ENCODE measurements at regions not wholly inside any gene's neighbourhood (a gene's known extent, or its start where the extent isn't known, plus 50 kb on each side); places are given as distances from the start of the nearest gene placed in this dataset.

GRCh38 chr18:30139631-30140287 lies 902.8 kb downstream of the DSC3 start:
- no peak overlapping the region for H3K27ac ChIP-seq
- no peak for DNase-seq (ENCODE audit: low read depth, low spot score)

- DNase-seq (ENCODE audit: low read depth, low spot score), result no peak
- no peak overlapping the region for H3K27ac ChIP-seq
Observed at GRCh38 chr18:30135938-30136337, 906.6 kb downstream of the DSC3 start.

GRCh38 chr18:30134020-30134419 lies 908.5 kb downstream of the DSC3 start:
- no peak for DNase-seq (ENCODE audit: low read depth, low spot score)

DNA sequence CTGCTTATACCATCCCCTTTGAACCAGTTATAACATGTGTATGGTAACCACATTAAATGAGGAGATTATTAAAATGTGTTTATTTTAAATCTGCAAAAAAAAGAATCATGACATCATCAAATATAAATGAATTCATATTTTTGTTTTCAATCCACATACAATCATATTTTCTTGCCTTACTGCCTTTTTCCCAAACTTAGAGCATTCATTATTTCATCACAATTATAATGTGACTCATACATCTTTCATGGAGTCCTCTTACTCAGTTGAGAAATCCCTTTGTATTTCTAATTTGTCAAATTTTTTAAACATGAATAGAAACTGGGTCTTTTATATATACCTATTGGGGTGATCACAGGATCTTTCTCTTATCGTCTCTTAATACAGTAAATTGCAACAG lies 909.6 kb downstream of the DSC3 start:
- no peak for DNase-seq (ENCODE audit: low read depth, low spot score)
- no peak overlapping the region for H3K27ac ChIP-seq

More at GRCh38 chr18:30134020-30134419, 908.5 kb downstream of the DSC3 start:
- H3K27ac ChIP-seq, result no peak overlapping the region

DNA sequence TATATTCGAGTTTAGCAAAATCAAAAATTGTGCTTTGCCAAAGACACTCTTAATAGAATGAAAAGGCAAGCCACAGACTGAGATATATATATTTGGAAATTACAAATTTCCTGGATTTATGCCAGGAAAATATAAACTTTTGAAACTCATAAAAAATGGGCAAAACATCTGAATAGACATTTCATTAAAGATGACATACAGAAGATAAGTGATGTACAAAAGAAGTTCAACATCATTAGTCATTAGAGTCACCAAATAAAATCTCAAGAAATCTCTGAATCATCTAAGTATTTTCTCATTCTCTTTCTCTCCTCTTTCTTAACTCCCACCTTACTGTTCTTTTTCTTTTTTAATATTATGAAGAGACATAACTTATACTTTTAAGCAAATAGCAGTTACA lies 921.1 kb downstream of the DSC3 start:
- no peak for DNase-seq (ENCODE audit: low read depth, low spot score)
- no peak overlapping the region for H3K27ac ChIP-seq

DNA sequence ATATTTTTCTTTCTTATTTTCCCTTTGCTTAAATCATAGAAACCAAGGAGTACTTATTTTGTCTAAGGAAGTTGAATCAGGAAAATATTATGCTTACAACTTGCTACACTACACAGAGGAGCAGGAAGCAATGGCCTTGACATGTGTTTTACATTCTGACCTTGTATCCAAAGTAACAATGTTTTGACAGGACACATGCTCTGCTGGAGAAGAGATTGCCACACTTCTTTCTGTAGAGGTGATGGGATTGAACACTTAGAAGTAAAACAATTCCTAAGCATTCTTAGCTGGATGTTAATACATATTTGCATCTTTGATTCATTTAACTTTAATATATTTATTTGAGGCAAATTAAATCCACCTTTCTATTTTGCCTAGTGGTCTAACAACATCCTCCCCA lies 929.1 kb downstream of the DSC3 start:
- no peak for DNase-seq (ENCODE audit: low read depth, low spot score)
- no peak overlapping the region for H3K27ac ChIP-seq

DNA sequence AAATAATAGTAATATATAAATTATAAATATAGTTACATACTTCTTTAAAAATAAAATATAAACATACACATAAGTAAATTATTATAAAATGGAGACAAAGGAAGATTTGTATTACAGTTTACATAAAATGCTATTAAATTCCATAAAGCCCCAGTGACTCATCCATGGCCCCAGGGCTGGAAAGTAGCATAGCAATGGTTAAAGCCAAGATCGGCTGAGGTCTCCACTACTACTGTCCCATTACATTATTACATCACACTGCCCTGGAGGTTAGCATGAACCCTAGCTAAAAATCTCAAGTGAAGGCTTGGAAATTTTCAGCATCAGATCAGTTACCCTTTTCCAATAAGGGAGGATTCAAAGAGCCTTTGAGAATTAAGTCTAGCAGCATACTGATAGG lies 936.2 kb downstream of the DSC3 start:
- DNase-seq (ENCODE audit: low read depth, low spot score), result no peak
- H3K27ac ChIP-seq, result no peak overlapping the region

DNA sequence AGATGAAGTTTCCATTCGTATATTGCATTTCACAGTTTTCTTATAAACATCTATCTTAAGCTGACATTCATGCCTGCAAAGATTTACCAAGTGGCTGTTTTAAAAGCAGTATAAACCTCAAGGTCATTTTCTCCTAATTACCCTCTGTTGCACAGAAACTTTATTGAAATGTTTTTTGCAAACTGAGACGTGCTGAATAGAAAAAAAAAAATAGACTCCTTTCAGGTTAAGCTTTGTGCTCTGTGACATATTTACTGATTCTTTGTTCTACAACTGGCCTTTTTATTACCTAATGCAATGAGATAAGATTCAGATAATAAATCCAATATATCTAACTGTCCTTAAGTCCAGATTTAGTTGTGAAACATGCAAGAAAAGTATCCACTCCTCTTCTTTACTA lies 938.7 kb downstream of the DSC3 start:
- DNase-seq (ENCODE audit: low read depth, low spot score), result no peak
- no peak overlapping the region for H3K27ac ChIP-seq

DNA sequence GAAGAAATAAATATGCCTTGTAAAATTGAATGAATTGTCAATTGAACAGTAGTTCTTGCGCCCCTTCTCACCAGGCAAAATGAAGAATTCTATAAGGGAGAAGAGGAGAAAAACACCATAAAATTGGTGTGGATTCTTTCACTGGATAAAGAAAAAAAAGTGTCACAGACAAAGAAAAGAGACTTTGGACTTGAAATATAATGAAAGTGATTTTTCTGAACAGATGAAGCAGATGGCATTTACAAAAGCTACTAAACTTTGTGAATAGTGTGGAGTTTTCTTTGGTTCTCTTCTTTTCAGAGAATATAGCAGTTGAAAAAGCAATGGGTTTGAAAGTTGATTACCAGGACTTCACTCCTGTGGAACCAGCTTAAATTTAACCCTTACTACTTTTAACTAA lies 945.7 kb downstream of the DSC3 start:
- DNase-seq (ENCODE audit: low read depth, low spot score), result no peak
- no peak overlapping the region for H3K27ac ChIP-seq

DNA sequence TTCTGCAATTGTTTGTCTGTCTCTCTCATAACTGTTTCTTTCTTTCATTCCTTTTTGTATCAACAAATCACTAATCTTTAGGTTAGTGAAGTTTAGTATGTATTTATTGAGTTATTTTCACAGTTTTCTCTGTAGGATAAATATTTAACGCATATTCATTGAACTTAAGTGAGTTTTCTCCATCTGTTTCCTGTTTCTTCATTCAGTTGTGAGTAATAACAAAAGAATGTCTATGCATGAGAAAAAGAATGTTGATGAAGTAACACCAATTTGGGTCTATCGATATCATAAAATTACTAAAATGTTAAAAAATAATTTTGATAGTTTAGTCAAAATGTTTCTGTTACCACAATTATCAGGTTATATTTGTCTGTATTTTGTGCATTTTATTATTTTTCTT lies 948.0 kb downstream of the DSC3 start:
- no peak overlapping the region for H3K27ac ChIP-seq
- no peak for DNase-seq (ENCODE audit: low read depth, low spot score)

- no peak for DNase-seq (ENCODE audit: low read depth, low spot score)
- no peak overlapping the region for H3K27ac ChIP-seq
Observed at GRCh38 chr18:30093376-30093775, 949.2 kb downstream of the DSC3 start.

DNA sequence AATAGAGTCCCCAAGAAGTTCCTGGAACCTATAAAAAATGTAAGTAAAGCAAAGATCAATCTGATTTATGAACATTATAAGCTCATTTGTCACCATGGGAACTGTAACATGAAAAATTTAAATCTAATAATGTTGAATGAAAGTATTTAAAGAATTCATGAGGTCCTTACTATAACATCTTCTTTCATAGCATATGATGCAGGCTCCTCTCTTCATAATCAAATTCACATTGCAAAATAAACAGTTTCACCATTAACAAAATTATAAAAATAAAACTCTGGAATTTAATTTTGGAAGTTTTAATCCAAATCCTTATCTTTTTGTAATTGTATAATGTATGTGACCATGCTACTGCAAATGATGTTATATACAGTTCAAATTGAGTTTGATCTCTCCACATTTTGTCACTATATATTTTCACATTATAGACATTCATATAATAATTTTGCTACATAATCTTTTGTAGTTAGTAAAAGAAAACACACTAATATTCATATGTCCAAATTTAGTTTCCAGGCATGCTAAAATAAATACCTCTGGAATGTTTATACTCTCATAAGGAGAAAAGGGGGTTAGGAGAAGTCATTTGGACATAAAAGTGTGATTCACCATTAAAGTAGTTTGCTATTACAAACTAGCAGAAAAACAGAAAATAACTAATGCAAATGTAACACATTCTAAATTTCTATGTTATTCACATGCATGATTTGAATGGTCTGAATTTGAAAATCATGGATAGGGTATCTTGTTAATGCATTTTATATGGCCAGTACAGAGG lies 954.1 kb downstream of the DSC3 start:
- DNase-seq (ENCODE audit: low read depth, low spot score), result no peak
- no peak overlapping the region for H3K27ac ChIP-seq

- DNase-seq (ENCODE audit: low read depth, low spot score), result no peak
- no peak overlapping the region for H3K27ac ChIP-seq
Observed at GRCh38 chr18:30086351-30086750, 956.2 kb downstream of the DSC3 start.

DNA sequence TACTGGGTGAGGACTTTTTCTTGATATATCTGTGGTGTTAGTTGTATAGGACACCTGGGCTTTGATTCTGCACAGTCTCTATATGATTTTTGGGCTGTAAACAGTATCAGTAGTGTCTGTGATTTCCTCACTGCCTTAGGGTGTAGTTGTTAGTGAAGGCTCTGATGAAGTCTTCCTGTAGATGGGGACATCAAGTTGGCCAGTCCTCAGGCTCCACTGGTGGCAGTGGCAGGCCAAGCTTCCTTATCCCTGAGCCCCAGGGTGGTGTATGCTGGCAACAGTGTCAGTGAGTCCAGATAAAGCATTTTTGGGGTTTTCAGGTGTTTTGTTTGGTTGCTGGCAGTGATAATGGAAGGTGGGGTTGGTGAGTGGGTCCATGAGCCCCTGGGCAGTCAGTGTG lies 961.4 kb downstream of the DSC3 start:
- H3K27ac ChIP-seq, result no peak overlapping the region
- no peak for DNase-seq (ENCODE audit: low read depth, low spot score)

GRCh38 chr18:30072609-30073385 lies 969.7 kb downstream of the DSC3 start:
- no peak for DNase-seq (ENCODE audit: low read depth, low spot score)
- H3K27ac ChIP-seq, result no peak overlapping the region

GRCh38 chr18:30066288-30066687 lies 976.3 kb downstream of the DSC3 start:
- no peak for DNase-seq (ENCODE audit: low read depth, low spot score)
- H3K27ac ChIP-seq, result no peak overlapping the region

DNA sequence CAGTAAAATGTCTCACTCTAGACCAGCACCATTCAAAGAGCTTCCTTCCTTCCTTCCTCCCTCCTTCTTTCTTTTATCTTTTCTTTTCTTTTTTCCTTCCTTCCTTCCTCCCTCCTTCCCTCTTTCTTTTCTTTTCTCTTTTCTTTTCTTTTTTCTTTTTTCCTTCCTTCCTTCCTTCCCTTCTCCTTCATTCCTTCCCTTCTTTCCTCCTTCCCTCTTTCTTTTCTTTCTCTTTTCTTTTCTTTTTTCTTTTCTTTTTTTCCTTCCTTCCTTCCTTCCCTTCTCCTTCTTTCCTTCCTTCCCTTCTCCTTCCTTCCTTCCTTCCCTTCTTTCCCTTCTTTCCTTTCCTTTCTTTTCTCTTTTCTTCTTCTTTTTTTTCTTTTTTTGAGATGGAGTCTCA lies 985.1 kb downstream of the DSC3 start:
- no peak for DNase-seq (ENCODE audit: low read depth, low spot score)
- no peak overlapping the region for H3K27ac ChIP-seq

- no peak overlapping the region for H3K27ac ChIP-seq
Observed at GRCh38 chr18:30056528-30056927, 986.0 kb downstream of the DSC3 start.

GRCh38 chr18:30044496-30044895 lies 998.0 kb downstream of the DSC3 start:
- peak; percentile 10 for DNase-seq (ENCODE audit: low read depth, low spot score)

More at GRCh38 chr18:30056528-30056927, 986.0 kb downstream of the DSC3 start:
- DNase-seq (ENCODE audit: low read depth, low spot score), result no peak

DNA sequence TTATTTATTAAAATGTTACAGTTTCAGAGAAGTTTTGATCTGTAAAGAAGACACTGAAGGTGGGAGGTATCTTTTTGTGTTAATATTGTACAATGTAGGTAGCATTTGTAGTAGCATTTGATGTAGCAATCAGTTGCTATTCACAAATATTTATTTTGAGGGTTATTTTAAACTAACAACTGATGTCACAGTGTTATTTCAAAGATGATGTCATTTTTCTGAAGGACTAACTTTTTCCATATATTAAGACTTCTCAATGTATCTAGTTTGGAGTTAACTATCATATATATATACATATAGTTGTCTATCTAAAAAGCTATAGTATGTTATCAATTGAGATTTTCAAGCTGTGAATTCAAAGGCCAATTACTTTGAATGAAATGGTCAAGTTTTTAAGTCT lies 1003.3 kb downstream of the DSC3 start:
- no peak for DNase-seq (ENCODE audit: low read depth, low spot score)
- H3K27ac ChIP-seq, result no peak overlapping the region

More at GRCh38 chr18:30044496-30044895, 998.0 kb downstream of the DSC3 start:
- H3K27ac ChIP-seq, result no peak overlapping the region

- H3K27ac ChIP-seq, result no peak overlapping the region
- no peak for DNase-seq (ENCODE audit: low read depth, low spot score)
Observed at GRCh38 chr18:30034818-30035217, 1007.7 kb downstream of the DSC3 start.
